Fibroblast of lung (primary cell): ENCODE measurements at regions not wholly inside any gene's neighbourhood (a gene's known extent, or its start where the extent isn't known, plus 50 kb on each side); places are given as distances from the start of the nearest gene placed in this dataset.

Experiments used
- CTCF ChIP-seq, 2 donors: IDR thresholded peaks in 1 of 2; conservative IDR thresholded peaks in 1 of 2; 1 replicate in 1 of 2; 2 replicates in 1 of 2; pipeline ENCODE4 v1.5.1; 2011 to 2012; ENCODE audit warnings: low read length in 2 of 2, control low read depth in 1 of 2, inconsistent platforms in 1 of 2, low read depth in 1 of 2, mild to moderate bottlenecking in 1 of 2
- EZH2 ChIP-seq: IDR thresholded peaks from 2 replicates; pipeline ENCODE4 v1.5.1; 2012; ENCODE audit warnings: low read length, control low read depth, mild to moderate bottlenecking; ENCODE audit errors: missing control alignments

GRCh38 chr16:80477838-80478237, 63.0 kb upstream of the DYNLRB2 start:
- TF ChIP-seq EZH2: no peak
- TF ChIP-seq CTCF (conservative IDR thresholded peaks at IDR 0.05 in 1 of 2, IDR thresholded peaks at IDR 0.05 in 1 of 2; ENCODE audit: low read depth in 1 of 2, low read length in 2 of 2): no peak
